GM12878 (cell line): ENCODE measurements at regions not wholly inside any gene's neighbourhood (a gene's known extent, or its start where the extent isn't known, plus 50 kb on each side); places are given as distances from the start of the nearest gene placed in this dataset.

ENCODE experiments used
- BRCA1 ChIP-seq: IDR thresholded peaks from 2 replicates; pipeline ENCODE4 v1.6.1; 2011; ENCODE audit warnings: low read depth, low read length, improper control_type of control experiment
- CBX3 ChIP-seq: fragments of 200-600 bp; sonication (generic); IDR thresholded peaks from 2 replicates; pipeline ENCODE4 v1.6.1; 2016; ENCODE audit warnings: low read depth, borderline replicate concordance
- CEBPZ ChIP-seq: fragments of 150-350 bp; IDR thresholded peaks from 2 replicates; pipeline ENCODE4 v1.6.1; 2016; ENCODE audit warnings: low read depth, low read length
- KAT2A ChIP-seq: conservative IDR thresholded peaks from 2 replicates; pipeline ENCODE4 v1.6.1; 2011; ENCODE audit warnings: low read depth, low read length; ENCODE audit not compliant: control insufficient read depth
- PRDM15 ChIP-seq: fragments of 450-650 bp; formaldehyde crosslinking; IDR thresholded peaks from 2 replicates; pipeline ENCODE4 v1.4.0; 2020; ENCODE audit warnings: mild to moderate bottlenecking, moderate library complexity
- RBBP5 ChIP-seq: fragments of 200-600 bp; sonication (generic); conservative IDR thresholded peaks from 2 replicates; pipeline ENCODE4 v1.6.1; 2016
- RFX5 ChIP-seq: IDR thresholded peaks from 2 replicates; pipeline ENCODE4 v1.6.1; 2011; ENCODE audit warnings: low read depth, low read length, improper control_type of control experiment
- SIX5 ChIP-seq: IDR thresholded peaks from 2 replicates; pipeline ENCODE4 v1.6.1; 2011; ENCODE audit warnings: mild to moderate bottlenecking, low read depth, low read length, moderate library complexity; ENCODE audit not compliant: severe bottlenecking
- SRF ChIP-seq, 2 experiments: IDR thresholded peaks; 2 replicates each; pipeline ENCODE4 v1.6.1; 2011; ENCODE audit warnings: low read depth in 2 of 2, low read length in 2 of 2, mild to moderate bottlenecking in 1 of 2, moderate library complexity in 1 of 2
- TAF1 ChIP-seq: IDR thresholded peaks from 2 replicates; pipeline ENCODE4 v1.6.1; 2011; ENCODE audit warnings: mild to moderate bottlenecking, low read depth, low read length, borderline replicate concordance
- ZNF274 ChIP-seq: IDR thresholded peaks from one replicate; pipeline ENCODE4 v1.8.0; 2011; ENCODE audit not compliant: insufficient read length, insufficient read depth
- ZNF592 ChIP-seq: fragments of 450-650 bp; IDR thresholded peaks from 2 replicates; pipeline ENCODE4 v1.6.1; 2017; ENCODE audit warnings: mild to moderate bottlenecking, moderate library complexity
- TF ChIP-seq, protein P1 (sequence below): fragments of 450-650 bp; IDR thresholded peaks from 2 replicates; pipeline ENCODE4 v1.6.1; 2017; ENCODE audit warnings: low read depth, mild to moderate bottlenecking, moderate library complexity
- TF ChIP-seq, protein P2 (sequence below): IDR thresholded peaks from 2 replicates; pipeline ENCODE4 v1.6.1; 2011; ENCODE audit warnings: low read depth, mild to moderate bottlenecking, low read length, moderate library complexity, borderline replicate concordance; ENCODE audit errors: extremely low read depth
- TF ChIP-seq, protein P3 (sequence below): IDR thresholded peaks from 2 replicates; pipeline ENCODE4 v1.6.1; 2011; ENCODE audit warnings: mild to moderate bottlenecking, low read depth, low read length, moderate library complexity; ENCODE audit not compliant: insufficient replicate concordance

DNA sequence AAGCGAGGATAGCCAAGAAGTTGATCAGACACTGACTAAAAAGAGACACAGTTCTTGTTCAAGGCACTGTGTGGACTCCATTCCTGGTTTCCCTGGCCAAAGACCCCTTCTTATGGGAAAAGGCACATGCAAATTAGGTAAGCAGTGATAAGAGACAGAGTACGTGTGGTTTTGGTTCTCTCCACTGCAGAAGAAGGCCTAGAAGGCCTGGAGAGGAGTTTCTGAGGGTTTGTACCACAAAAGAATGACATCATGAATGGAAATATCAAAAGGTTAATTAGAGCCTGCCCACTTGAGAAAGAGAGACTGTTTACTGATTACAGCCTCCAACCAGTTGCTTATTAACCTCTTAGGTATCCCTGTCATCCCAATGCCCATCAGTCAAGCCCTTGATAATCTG, 137.5 kb downstream of the ZNF365 start (continued):
- TF ChIP-seq, protein P1, sequence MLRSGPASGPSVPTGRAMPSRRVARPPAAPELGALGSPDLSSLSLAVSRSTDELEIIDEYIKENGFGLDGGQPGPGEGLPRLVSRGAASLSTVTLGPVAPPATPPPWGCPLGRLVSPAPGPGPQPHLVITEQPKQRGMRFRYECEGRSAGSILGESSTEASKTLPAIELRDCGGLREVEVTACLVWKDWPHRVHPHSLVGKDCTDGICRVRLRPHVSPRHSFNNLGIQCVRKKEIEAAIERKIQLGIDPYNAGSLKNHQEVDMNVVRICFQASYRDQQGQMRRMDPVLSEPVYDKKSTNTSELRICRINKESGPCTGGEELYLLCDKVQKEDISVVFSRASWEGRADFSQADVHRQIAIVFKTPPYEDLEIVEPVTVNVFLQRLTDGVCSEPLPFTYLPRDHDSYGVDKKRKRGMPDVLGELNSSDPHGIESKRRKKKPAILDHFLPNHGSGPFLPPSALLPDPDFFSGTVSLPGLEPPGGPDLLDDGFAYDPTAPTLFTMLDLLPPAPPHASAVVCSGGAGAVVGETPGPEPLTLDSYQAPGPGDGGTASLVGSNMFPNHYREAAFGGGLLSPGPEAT: peak; percentile 79
- no peak for TF ChIP-seq RFX5
- no peak for TF ChIP-seq ZNF592
- no peak for TF ChIP-seq RBBP5
- no peak for TF ChIP-seq CEBPZ
- TF ChIP-seq KAT2A: no peak
- no peak for TF ChIP-seq SIX5
- TF ChIP-seq, protein P2, sequence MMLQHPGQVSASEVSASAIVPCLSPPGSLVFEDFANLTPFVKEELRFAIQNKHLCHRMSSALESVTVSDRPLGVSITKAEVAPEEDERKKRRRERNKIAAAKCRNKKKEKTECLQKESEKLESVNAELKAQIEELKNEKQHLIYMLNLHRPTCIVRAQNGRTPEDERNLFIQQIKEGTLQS: no peak
- no peak for TF ChIP-seq TAF1
- no peak for TF ChIP-seq SRF (IDR thresholded peaks at IDR 0.05; ENCODE audit: low read depth in 2 of 2, low read length in 2 of 2)
- TF ChIP-seq ZNF274: no peak
- TF ChIP-seq CBX3: no peak
- TF ChIP-seq PRDM15 (CRISPR knock-in tag): no peak
- TF ChIP-seq, protein P3, sequence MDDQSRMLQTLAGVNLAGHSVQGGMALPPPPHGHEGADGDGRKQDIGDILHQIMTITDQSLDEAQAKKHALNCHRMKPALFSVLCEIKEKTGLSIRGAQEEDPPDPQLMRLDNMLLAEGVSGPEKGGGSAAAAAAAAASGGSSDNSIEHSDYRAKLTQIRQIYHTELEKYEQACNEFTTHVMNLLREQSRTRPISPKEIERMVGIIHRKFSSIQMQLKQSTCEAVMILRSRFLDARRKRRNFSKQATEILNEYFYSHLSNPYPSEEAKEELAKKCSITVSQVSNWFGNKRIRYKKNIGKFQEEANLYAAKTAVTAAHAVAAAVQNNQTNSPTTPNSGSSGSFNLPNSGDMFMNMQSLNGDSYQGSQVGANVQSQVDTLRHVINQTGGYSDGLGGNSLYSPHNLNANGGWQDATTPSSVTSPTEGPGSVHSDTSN: no peak
- no peak for TF ChIP-seq BRCA1
